HEK293T (cell line): ENCODE measurements at regions not wholly inside any gene's neighbourhood (a gene's known extent, or its start where the extent isn't known, plus 50 kb on each side); places are given as distances from the start of the nearest gene placed in this dataset.

ENCODE experiments used
- FOXA1 ChIP-seq: fragments of 450-650 bp; IDR thresholded peaks from 2 replicates; pipeline ENCODE4 v1.6.1; 2016; ENCODE audit warnings: mild to moderate bottlenecking
- FOXK2 ChIP-seq: fragments of 450-650 bp; IDR thresholded peaks from 2 replicates; pipeline ENCODE4 v1.6.1; 2016; ENCODE audit warnings: mild to moderate bottlenecking
- FOXM1 ChIP-seq: fragments of 450-650 bp; IDR thresholded peaks from 2 replicates; pipeline ENCODE4 v1.6.1; 2017; ENCODE audit warnings: mild to moderate bottlenecking, borderline replicate concordance
- NFRKB ChIP-seq: fragments of 450-650 bp; IDR thresholded peaks from 2 replicates; pipeline ENCODE4 v1.6.1; 2016; ENCODE audit warnings: mild to moderate bottlenecking, moderate library complexity
- SP1 ChIP-seq: fragments of 450-650 bp; IDR thresholded peaks from 2 replicates; pipeline ENCODE4 v1.6.1; 2017
- SUZ12 ChIP-seq: fragments of 450-650 bp; IDR thresholded peaks from 2 replicates; pipeline ENCODE4 v1.6.1; 2016; ENCODE audit warnings: mild to moderate bottlenecking
- TARDBP ChIP-seq: fragments of 450-650 bp; IDR thresholded peaks from 2 replicates; pipeline ENCODE4 v1.6.1; 2016

- TF ChIP-seq FOXM1 (no peak), FOXK2 (no peak), TARDBP (no peak), FOXA1 (no peak), SUZ12 (no peak), NFRKB (no peak), SP1 (no peak)
Observed at GRCh38 chrX:39653691-39654090, 444.1 kb downstream of the BCOR start.
